ENCODE measurements at regions not wholly inside any gene's neighbourhood (a gene's known extent, or its start where the extent isn't known, plus 50 kb on each side); places are given as distances from the start of the nearest gene placed in this dataset.

DNA sequence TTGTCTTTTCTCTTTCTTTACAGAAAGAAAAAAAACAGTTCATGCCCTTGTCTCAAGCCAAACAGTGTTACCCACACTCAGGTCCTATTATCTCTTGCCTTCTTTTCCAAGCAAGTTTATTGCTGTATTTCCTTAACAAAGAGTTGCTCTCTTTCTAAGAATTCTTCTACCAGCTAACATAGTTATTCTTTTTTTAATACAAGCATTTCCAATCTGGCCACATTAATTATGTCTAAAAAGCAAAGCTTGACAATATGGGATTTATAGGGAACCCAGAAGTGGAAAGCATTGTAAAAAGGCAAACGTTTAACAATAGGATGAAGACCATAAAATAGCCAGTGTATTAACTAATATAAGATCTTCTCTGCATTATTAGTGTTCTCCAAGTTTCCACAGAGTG, 272.5 kb upstream of the CWC22 start:
- intact Hi-C loops (cut with micrococcal nuclease; ENCODE audit: unreplicated experiment) (no loop called here), in situ Hi-C loops (cut with HindIII; ENCODE audit: low pct_unique_long_range_greater_than_20kb, low sequenced_read_pairs) (no loop called here)
- Histone ChIP-seq H3K4me3 (ENCODE audit: low read depth in 2 of 2, low read length in 2 of 2) (no peak overlapping the region), H3K4me1 (ENCODE audit: control insufficient read depth, insufficient read depth, low read length) (no peaks in the 10 kb centered on the region), H3K27ac (ENCODE audit: low read length) (no peak overlapping the region), H3K27me3 (ENCODE audit: control insufficient read depth, insufficient read depth, low read length) (no peaks in the 10 kb centered on the region), H3K9me3 (ENCODE audit: control insufficient read depth, insufficient read depth, low read depth, low read length) (0 out of 2 replicates have a peak, but pooled peaks cover 4% of the 10 kb centered on the region), H3K36me3 (ENCODE audit: control insufficient read depth, insufficient read depth, low read length) (no peaks in the 10 kb centered on the region)
- CTCF ChIA-PET = no interaction called here
- POLR2A ChIA-PET = no interaction called here
- no TSS peak for BruUV-seq (replicated peaks)
- ATAC-seq (no peak), DNase-seq (ENCODE audit: low read depth, low spot score) (no peak)
- TF ChIP-seq POLR2AphosphoS5 (IDR thresholded peaks at IDR 0.05; ENCODE audit: low read depth, low read length) (no peak), SIN3A (IDR thresholded peaks at IDR 0.05; ENCODE audit: borderline replicate concordance, insufficient read depth, low read depth, low read length) (no peak), TCF7L2 (IDR thresholded peaks at IDR 0.05; ENCODE audit: low read depth, low read length) (no peak)
- TF ChIP-seq, protein P1, sequence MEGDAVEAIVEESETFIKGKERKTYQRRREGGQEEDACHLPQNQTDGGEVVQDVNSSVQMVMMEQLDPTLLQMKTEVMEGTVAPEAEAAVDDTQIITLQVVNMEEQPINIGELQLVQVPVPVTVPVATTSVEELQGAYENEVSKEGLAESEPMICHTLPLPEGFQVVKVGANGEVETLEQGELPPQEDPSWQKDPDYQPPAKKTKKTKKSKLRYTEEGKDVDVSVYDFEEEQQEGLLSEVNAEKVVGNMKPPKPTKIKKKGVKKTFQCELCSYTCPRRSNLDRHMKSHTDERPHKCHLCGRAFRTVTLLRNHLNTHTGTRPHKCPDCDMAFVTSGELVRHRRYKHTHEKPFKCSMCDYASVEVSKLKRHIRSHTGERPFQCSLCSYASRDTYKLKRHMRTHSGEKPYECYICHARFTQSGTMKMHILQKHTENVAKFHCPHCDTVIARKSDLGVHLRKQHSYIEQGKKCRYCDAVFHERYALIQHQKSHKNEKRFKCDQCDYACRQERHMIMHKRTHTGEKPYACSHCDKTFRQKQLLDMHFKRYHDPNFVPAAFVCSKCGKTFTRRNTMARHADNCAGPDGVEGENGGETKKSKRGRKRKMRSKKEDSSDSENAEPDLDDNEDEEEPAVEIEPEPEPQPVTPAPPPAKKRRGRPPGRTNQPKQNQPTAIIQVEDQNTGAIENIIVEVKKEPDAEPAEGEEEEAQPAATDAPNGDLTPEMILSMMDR (IDR thresholded peaks at IDR 0.05) = no peak
- TF ChIP-seq, protein P2, sequence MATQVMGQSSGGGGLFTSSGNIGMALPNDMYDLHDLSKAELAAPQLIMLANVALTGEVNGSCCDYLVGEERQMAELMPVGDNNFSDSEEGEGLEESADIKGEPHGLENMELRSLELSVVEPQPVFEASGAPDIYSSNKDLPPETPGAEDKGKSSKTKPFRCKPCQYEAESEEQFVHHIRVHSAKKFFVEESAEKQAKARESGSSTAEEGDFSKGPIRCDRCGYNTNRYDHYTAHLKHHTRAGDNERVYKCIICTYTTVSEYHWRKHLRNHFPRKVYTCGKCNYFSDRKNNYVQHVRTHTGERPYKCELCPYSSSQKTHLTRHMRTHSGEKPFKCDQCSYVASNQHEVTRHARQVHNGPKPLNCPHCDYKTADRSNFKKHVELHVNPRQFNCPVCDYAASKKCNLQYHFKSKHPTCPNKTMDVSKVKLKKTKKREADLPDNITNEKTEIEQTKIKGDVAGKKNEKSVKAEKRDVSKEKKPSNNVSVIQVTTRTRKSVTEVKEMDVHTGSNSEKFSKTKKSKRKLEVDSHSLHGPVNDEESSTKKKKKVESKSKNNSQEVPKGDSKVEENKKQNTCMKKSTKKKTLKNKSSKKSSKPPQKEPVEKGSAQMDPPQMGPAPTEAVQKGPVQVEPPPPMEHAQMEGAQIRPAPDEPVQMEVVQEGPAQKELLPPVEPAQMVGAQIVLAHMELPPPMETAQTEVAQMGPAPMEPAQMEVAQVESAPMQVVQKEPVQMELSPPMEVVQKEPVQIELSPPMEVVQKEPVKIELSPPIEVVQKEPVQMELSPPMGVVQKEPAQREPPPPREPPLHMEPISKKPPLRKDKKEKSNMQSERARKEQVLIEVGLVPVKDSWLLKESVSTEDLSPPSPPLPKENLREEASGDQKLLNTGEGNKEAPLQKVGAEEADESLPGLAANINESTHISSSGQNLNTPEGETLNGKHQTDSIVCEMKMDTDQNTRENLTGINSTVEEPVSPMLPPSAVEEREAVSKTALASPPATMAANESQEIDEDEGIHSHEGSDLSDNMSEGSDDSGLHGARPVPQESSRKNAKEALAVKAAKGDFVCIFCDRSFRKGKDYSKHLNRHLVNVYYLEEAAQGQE (IDR thresholded peaks at IDR 0.05; ENCODE audit: insufficient read depth in 1 of 2, low read depth in 2 of 2, low read length in 1 of 2) = no peak

DNA sequence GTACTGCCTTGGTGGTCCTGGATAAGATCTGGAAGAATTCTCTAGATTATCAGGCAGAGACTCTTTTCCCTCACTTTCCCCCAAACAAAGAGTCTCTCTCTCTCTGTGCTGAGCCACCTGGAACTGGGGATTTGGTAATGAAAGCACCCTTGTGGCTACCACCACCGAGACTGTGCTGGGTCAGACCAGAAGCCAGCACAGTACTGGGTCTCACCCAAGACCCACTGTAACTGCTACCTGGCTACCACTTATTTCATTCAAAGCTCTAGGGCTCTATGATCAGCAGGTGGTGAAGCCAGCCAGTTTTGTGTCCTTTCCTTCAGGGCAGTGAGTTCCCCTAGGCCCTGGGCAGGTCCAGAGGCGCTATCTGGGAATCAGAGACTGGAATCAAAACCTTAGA, 269.6 kb upstream of the CWC22 start:
- no peak overlapping the region for H3K4me3 ChIP-seq (ENCODE audit: low read depth in 2 of 2, low read length in 2 of 2)
- H3K27me3 ChIP-seq (ENCODE audit: control insufficient read depth, insufficient read depth, low read length) = no peaks in the 10 kb centered on the region
- in situ Hi-C loops (cut with HindIII; ENCODE audit: low pct_unique_long_range_greater_than_20kb, low sequenced_read_pairs) = no loop called here
- H3K9me3 ChIP-seq (ENCODE audit: control insufficient read depth, insufficient read depth, low read depth, low read length) = no peaks in the 10 kb centered on the region
- intact Hi-C loops (cut with micrococcal nuclease; ENCODE audit: unreplicated experiment) = no loop called here
- H3K4me1 ChIP-seq (ENCODE audit: control insufficient read depth, insufficient read depth, low read length) = no peaks in the 10 kb centered on the region
- TF ChIP-seq, protein P1 (IDR thresholded peaks at IDR 0.05) = no peak
- TF ChIP-seq TCF7L2 (IDR thresholded peaks at IDR 0.05; ENCODE audit: low read depth, low read length) (no peak), SIN3A (IDR thresholded peaks at IDR 0.05; ENCODE audit: borderline replicate concordance, insufficient read depth, low read depth, low read length) (no peak), POLR2AphosphoS5 (IDR thresholded peaks at IDR 0.05; ENCODE audit: low read depth, low read length) (no peak)
- TF ChIP-seq, protein P2 (IDR thresholded peaks at IDR 0.05; ENCODE audit: insufficient read depth in 1 of 2, low read depth in 2 of 2, low read length in 1 of 2) = no peak
- no peak for ATAC-seq
- ChIA-PET CTCF (no interaction called here), POLR2A (no interaction called here)
- H3K27ac ChIP-seq (ENCODE audit: low read length) = no peak overlapping the region
- no peak for DNase-seq (ENCODE audit: low read depth, low spot score)
- BruUV-seq (replicated peaks) = no TSS peak
- no peaks in the 10 kb centered on the region for H3K36me3 ChIP-seq (ENCODE audit: control insufficient read depth, insufficient read depth, low read length)
